ENCODE measurements at regions not wholly inside any gene's neighbourhood (a gene's known extent, or its start where the extent isn't known, plus 50 kb on each side); places are given as distances from the start of the nearest gene placed in this dataset.

GRCh38 chr7:25279705-25280104 is 51.4 kb upstream of the NPVF start:
- TF ChIP-seq POLR2A (IDR thresholded peaks at IDR 0.05), result no peak
- TF ChIP-seq, protein P1, sequence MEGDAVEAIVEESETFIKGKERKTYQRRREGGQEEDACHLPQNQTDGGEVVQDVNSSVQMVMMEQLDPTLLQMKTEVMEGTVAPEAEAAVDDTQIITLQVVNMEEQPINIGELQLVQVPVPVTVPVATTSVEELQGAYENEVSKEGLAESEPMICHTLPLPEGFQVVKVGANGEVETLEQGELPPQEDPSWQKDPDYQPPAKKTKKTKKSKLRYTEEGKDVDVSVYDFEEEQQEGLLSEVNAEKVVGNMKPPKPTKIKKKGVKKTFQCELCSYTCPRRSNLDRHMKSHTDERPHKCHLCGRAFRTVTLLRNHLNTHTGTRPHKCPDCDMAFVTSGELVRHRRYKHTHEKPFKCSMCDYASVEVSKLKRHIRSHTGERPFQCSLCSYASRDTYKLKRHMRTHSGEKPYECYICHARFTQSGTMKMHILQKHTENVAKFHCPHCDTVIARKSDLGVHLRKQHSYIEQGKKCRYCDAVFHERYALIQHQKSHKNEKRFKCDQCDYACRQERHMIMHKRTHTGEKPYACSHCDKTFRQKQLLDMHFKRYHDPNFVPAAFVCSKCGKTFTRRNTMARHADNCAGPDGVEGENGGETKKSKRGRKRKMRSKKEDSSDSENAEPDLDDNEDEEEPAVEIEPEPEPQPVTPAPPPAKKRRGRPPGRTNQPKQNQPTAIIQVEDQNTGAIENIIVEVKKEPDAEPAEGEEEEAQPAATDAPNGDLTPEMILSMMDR (IDR thresholded peaks at IDR 0.05), result no peak
- H3K9me3 ChIP-seq, result no peaks in the 10 kb centered on the region
- DNase-seq, result no peak
- no peak overlapping the region for H3K4me3 ChIP-seq
- no peaks in the 10 kb centered on the region for H3K4me1 ChIP-seq
- 76 to 82% methylated on average over 4 of the region's 4 CpGs for WGBS, 2 donors
- H3K36me3 ChIP-seq (ENCODE audit: low read depth, missing control alignments), result no peaks in the 10 kb centered on the region
- H3K27me3 ChIP-seq, result no peaks in the 10 kb centered on the region
- intact Hi-C loops (cut with DNase I; ENCODE audit: low total_unique reads), result no loop called here
- H3K27ac ChIP-seq, result no peak overlapping the region

GRCh38 chr7:25280181-25280580 is 51.9 kb upstream of the NPVF start:
- intact Hi-C loops (cut with DNase I; ENCODE audit: low total_unique reads), result no loop called here
- no peak overlapping the region for H3K27ac ChIP-seq
- H3K27me3 ChIP-seq, result no peaks in the 10 kb centered on the region
- H3K9me3 ChIP-seq, result no peaks in the 10 kb centered on the region
- no peaks in the 10 kb centered on the region for H3K4me1 ChIP-seq
- H3K36me3 ChIP-seq (ENCODE audit: low read depth, missing control alignments), result no peaks in the 10 kb centered on the region
- TF ChIP-seq POLR2A (IDR thresholded peaks at IDR 0.05), result no peak
- TF ChIP-seq, protein P1 (IDR thresholded peaks at IDR 0.05), result no peak
- 89 to 92% methylated on average over 3 of the region's 3 CpGs for WGBS, 2 donors
- DNase-seq, result no peak
- no peak overlapping the region for H3K4me3 ChIP-seq

GRCh38 chr7:25282194-25282593 is 53.9 kb upstream of the NPVF start:
- 78% methylated on average over 8 of the region's 8 CpGs for WGBS, 2 donors
- H3K9me3 ChIP-seq, result no peaks in the 10 kb centered on the region
- no peaks in the 10 kb centered on the region for H3K36me3 ChIP-seq (ENCODE audit: low read depth, missing control alignments)
- DNase-seq, result no peak
- no peaks in the 10 kb centered on the region for H3K27me3 ChIP-seq
- no peak overlapping the region for H3K4me3 ChIP-seq
- no peak for TF ChIP-seq POLR2A (IDR thresholded peaks at IDR 0.05)
- TF ChIP-seq, protein P1 (IDR thresholded peaks at IDR 0.05), result no peak
- no peak overlapping the region for H3K27ac ChIP-seq
- intact Hi-C loops (cut with DNase I; ENCODE audit: low total_unique reads), result no loop called here
- no peaks in the 10 kb centered on the region for H3K4me1 ChIP-seq

DNA sequence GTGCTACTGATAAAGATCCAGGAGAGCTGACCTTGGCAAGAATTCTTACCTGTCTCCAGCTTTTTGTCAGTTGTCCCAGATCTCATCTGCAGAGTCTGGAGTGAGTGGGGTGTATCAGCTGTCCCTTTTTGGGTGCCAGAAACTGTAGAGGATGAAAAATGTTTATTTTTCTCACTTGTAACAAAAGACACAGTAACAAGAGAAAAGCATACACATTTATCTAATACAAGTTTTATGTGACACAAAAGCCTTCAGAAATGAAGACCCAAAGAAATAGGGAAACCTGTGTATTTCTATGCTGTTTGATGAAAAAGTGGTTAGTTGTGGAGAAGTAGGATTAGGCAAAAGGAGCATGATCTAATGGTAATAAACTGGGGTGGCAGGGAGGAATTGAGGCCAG is 58.5 kb upstream of the NPVF start:
- intact Hi-C loops (cut with DNase I; ENCODE audit: low total_unique reads), result no loop called here
- Histone ChIP-seq H3K4me1 (no peaks in the 10 kb centered on the region), H3K4me3 (no peak overlapping the region), H3K9me3 (no peaks in the 10 kb centered on the region), H3K27me3 (no peaks in the 10 kb centered on the region), H3K27ac (no peak overlapping the region), H3K36me3 (ENCODE audit: low read depth, missing control alignments) (no peaks in the 10 kb centered on the region)
- no peak for DNase-seq
- TF ChIP-seq, protein P1 (IDR thresholded peaks at IDR 0.05), result no peak
- no peak for TF ChIP-seq POLR2A (IDR thresholded peaks at IDR 0.05)

DNA sequence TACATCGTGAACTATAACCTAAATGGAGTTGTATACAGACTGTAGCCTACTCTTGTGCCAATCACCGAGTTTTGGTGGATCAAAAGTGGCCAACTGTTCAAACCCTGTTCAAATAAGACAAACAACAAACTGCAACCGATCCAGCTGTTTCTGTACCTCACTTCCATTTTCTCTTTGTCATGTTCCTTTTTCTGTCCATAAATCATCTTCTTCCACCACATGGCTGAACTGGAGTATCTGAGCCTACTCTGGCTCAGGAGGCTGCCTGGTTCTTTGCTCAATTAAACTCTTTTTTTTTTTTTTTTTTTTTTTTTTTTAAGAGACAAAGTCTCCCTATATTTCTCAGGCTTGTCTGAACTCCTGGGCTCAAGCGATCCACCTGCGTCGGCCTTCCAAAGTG is 59.0 kb upstream of the NPVF start:
- no peaks in the 10 kb centered on the region for H3K36me3 ChIP-seq (ENCODE audit: low read depth, missing control alignments)
- WGBS, 2 donors, result 93% methylated on average over 6 of the region's 6 CpGs
- H3K27me3 ChIP-seq, result no peaks in the 10 kb centered on the region
- no peak overlapping the region for H3K4me3 ChIP-seq
- no peak for DNase-seq
- intact Hi-C loops (cut with DNase I; ENCODE audit: low total_unique reads), result no loop called here
- no peaks in the 10 kb centered on the region for H3K9me3 ChIP-seq
- no peaks in the 10 kb centered on the region for H3K4me1 ChIP-seq
- H3K27ac ChIP-seq, result no peak overlapping the region
- no peak for TF ChIP-seq POLR2A (IDR thresholded peaks at IDR 0.05)
- TF ChIP-seq, protein P1 (IDR thresholded peaks at IDR 0.05), result no peak

Data from testis (tissue), 2 donors.